ENCODE measurements at regions not wholly inside any gene's neighbourhood (a gene's known extent, or its start where the extent isn't known, plus 50 kb on each side); places are given as distances from the start of the nearest gene placed in this dataset.

- no peak overlapping the region for H3K27ac ChIP-seq (ENCODE audit: control insufficient read depth, insufficient read depth, low read length)
- TF ChIP-seq CTCF (optimal IDR thresholded peaks at IDR 0.05 in 1 of 3, IDR thresholded peaks at IDR 0.05 in 1 of 3, conservative IDR thresholded peaks at IDR 0.05 in 1 of 3; ENCODE audit: extremely low read depth in 1 of 3, insufficient read depth in 2 of 3, low read length in 3 of 3) (no peak), EZH2 (IDR thresholded peaks at IDR 0.05; ENCODE audit: low read length) (no peak)
- H3K4me3 ChIP-seq (ENCODE audit: control insufficient read depth in 2 of 3, extremely low read depth in 1 of 3, insufficient read depth in 2 of 3, low read depth in 1 of 3, low read length in 3 of 3): no peak overlapping the region
- H3K9me1 ChIP-seq (ENCODE audit: control insufficient read depth, extremely low read depth, insufficient read depth, low read length): no peaks in the 10 kb centered on the region
- no peaks in the 10 kb centered on the region for H3K27me3 ChIP-seq (ENCODE audit: control insufficient read depth, extremely low read depth, insufficient read depth, low read length)
- peaks cover 3% of the 10 kb centered on the region for H3K9me3 ChIP-seq (ENCODE audit: control insufficient read depth, low read depth, low read length)
- no peaks in the 10 kb centered on the region for H4K20me1 ChIP-seq (ENCODE audit: control insufficient read depth, extremely low read depth, insufficient read depth, low read length)
- H3K79me2 ChIP-seq (ENCODE audit: control insufficient read depth, insufficient read depth, low read length): no peaks in the 10 kb centered on the region
- no peak overlapping the region for H3K9ac ChIP-seq (ENCODE audit: control insufficient read depth, extremely low read depth, insufficient read depth, low read length)
- no peaks in the 10 kb centered on the region for H3K36me3 ChIP-seq (ENCODE audit: control insufficient read depth in 2 of 2, extremely low read depth in 1 of 2, insufficient read depth in 2 of 2, low read length in 2 of 2)
- FAIRE-seq (no peak), DNase-seq (ENCODE audit: low read depth, low spot score) (no peak)
- dilution Hi-C loops (cut with MboI; ENCODE audit: extremely low pct_ligation_motif_present, low sequenced_read_pairs): no loop called here
- H2AFZ ChIP-seq (ENCODE audit: control insufficient read depth, low read length): no peak overlapping the region
- H3K4me2 ChIP-seq (ENCODE audit: control insufficient read depth, extremely low read depth, insufficient read depth, low read depth, low read length): no peak overlapping the region
- no peaks in the 10 kb centered on the region for H3K4me1 ChIP-seq (ENCODE audit: control insufficient read depth, extremely low read depth, insufficient read depth, low read length)
These were observed 158.0 kb upstream of the PPP1R26 start for GRCh38 chr9:135321580-135321979.

- no peaks in the 10 kb centered on the region for H3K9me1 ChIP-seq (ENCODE audit: control insufficient read depth, extremely low read depth, insufficient read depth, low read length)
- dilution Hi-C loops (cut with MboI; ENCODE audit: extremely low pct_ligation_motif_present, low sequenced_read_pairs): no loop called here
- no peaks in the 10 kb centered on the region for H3K4me1 ChIP-seq (ENCODE audit: control insufficient read depth, extremely low read depth, insufficient read depth, low read length)
- H3K4me2 ChIP-seq (ENCODE audit: control insufficient read depth, extremely low read depth, insufficient read depth, low read depth, low read length): no peak overlapping the region
- no peak overlapping the region for H3K9ac ChIP-seq (ENCODE audit: control insufficient read depth, extremely low read depth, insufficient read depth, low read length)
- no peaks in the 10 kb centered on the region for H3K79me2 ChIP-seq (ENCODE audit: control insufficient read depth, insufficient read depth, low read length)
- no peaks in the 10 kb centered on the region for H4K20me1 ChIP-seq (ENCODE audit: control insufficient read depth, extremely low read depth, insufficient read depth, low read length)
- H3K27me3 ChIP-seq (ENCODE audit: control insufficient read depth, extremely low read depth, insufficient read depth, low read length): no peaks in the 10 kb centered on the region
- H3K36me3 ChIP-seq (ENCODE audit: control insufficient read depth in 2 of 2, extremely low read depth in 1 of 2, insufficient read depth in 2 of 2, low read length in 2 of 2): no peaks in the 10 kb centered on the region
- TF ChIP-seq EZH2 (IDR thresholded peaks at IDR 0.05; ENCODE audit: low read length): no peak
- TF ChIP-seq CTCF (optimal IDR thresholded peaks at IDR 0.05 in 1 of 3, IDR thresholded peaks at IDR 0.05 in 1 of 3, conservative IDR thresholded peaks at IDR 0.05 in 1 of 3; ENCODE audit: extremely low read depth in 1 of 3, insufficient read depth in 2 of 3, low read length in 3 of 3): no peak
- DNase-seq (ENCODE audit: low read depth, low spot score): no peak
- H3K9me3 ChIP-seq (ENCODE audit: control insufficient read depth, low read depth, low read length): peaks cover 3% of the 10 kb centered on the region
- no peak for FAIRE-seq
- no peak overlapping the region for H3K4me3 ChIP-seq (ENCODE audit: control insufficient read depth in 2 of 3, extremely low read depth in 1 of 3, insufficient read depth in 2 of 3, low read depth in 1 of 3, low read length in 3 of 3)
- no peak overlapping the region for H2AFZ ChIP-seq (ENCODE audit: control insufficient read depth, low read length)
- no peak overlapping the region for H3K27ac ChIP-seq (ENCODE audit: control insufficient read depth, insufficient read depth, low read length)
These were observed 155.3 kb upstream of the PPP1R26 start for GRCh38 chr9:135324329-135324728.

All from keratinocyte (primary cell).